SK-N-SH (cell line): ENCODE measurements at regions not wholly inside any gene's neighbourhood (a gene's known extent, or its start where the extent isn't known, plus 50 kb on each side); places are given as distances from the start of the nearest gene placed in this dataset.

Experiments
- CTCF ChIA-PET: fragments of 300-600, 350-600 bp; formaldehyde crosslinking; extraction: SDS; loops from one replicate; lab custom pipeline; 2021; lab: Yijun Ruan, JAX
- POLR2A ChIA-PET: fragments of 350-600 bp; sonication (Branson Sonifier 250); formaldehyde crosslinking; extraction: SDS; loops from one replicate; lab custom pipeline; 2020; ENCODE audit warnings: antibody characterized with exemption, inconsistent platforms; lab: Yijun Ruan, JAX
- DNase-seq: peaks from one replicate; pipeline ENCODE4 v3.0.0; 2012
- H2AFZ ChIP-seq: fragments of 200-600 bp; sonication (generic); 2 replicates; pipeline ENCODE4 v1.8.1; 2016; ENCODE audit warnings: antibody characterized with exemption, mild to moderate bottlenecking, low read depth
- H3F3A ChIP-seq: fragments of 200-600 bp; sonication (generic); replicated peaks from 2 replicates; pipeline ENCODE3; 2016; ENCODE audit warnings: antibody characterized with exemption, mild to moderate bottlenecking; ENCODE audit not compliant: insufficient read depth
- H3K27ac ChIP-seq, 2 experiments: fragments of 200-500 bp in 1 of 2; fragments of 200-600 bp in 1 of 2; sonication (Bioruptor generic) in 1 of 2; sonication (generic), shearing (Covaris generic) in 1 of 2; 2 replicates each; pipeline versions ENCODE4 v1.5.1 to v1.6.1; 2014 to 2016; ENCODE audit warnings: low read depth in 2 of 2, inconsistent platforms in 1 of 2, low read length in 1 of 2, mild to moderate bottlenecking in 1 of 2, mixed read lengths in 1 of 2
- H3K27me3 ChIP-seq: fragments of 200-600 bp; sonication (generic), shearing (Covaris generic); 2 replicates; pipeline ENCODE4 v1.6.1; 2016; ENCODE audit warnings: mixed run types; ENCODE audit not compliant: insufficient read depth
- H3K36me3 ChIP-seq, 2 experiments: fragments of 200-500 bp in 1 of 2; fragments of 200-600 bp in 1 of 2; sonication (Bioruptor generic) in 1 of 2; sonication (generic) in 1 of 2; replicated peaks in 1 of 2; 2 replicates each; pipeline versions ENCODE3 to v1.5.1; 2014 to 2016; ENCODE audit warnings: low read length in 1 of 2, mild to moderate bottlenecking in 1 of 2; ENCODE audit not compliant: insufficient read depth in 2 of 2, control insufficient read depth in 1 of 2
- H3K4me1 ChIP-seq, 2 experiments: fragments of 200-500 bp in 1 of 2; fragments of 200-600 bp in 1 of 2; sonication (Bioruptor generic) in 1 of 2; sonication (generic), shearing (Covaris generic) in 1 of 2; 2 replicates each; pipeline versions ENCODE4 v1.5.1 to v1.6.1; 2014 to 2016; ENCODE audit warnings: low read depth in 1 of 2, low read length in 1 of 2, mixed run types in 1 of 2; ENCODE audit not compliant: insufficient read depth in 2 of 2, control insufficient read depth in 1 of 2
- H3K4me2 ChIP-seq: fragments of 200-600 bp; sonication (generic), shearing (Covaris generic); 2 replicates; pipeline ENCODE4 v1.6.1; 2017; ENCODE audit warnings: mixed run types
- H3K4me3 ChIP-seq, 2 experiments: fragments of 200-500 bp in 1 of 2; fragments of 200-600 bp in 1 of 2; sonication (Bioruptor generic) in 1 of 2; sonication (generic), shearing (Covaris generic) in 1 of 2; 2 replicates each; pipeline versions ENCODE4 v1.5.1 to v1.8.1; 2014 to 2016; ENCODE audit warnings: low read depth in 2 of 2, inconsistent platforms in 1 of 2, low read length in 1 of 2, mild to moderate bottlenecking in 1 of 2, mixed read lengths in 1 of 2, moderate library complexity in 1 of 2
- H3K79me2 ChIP-seq: fragments of 200-600 bp; sonication (generic); 2 replicates; pipeline ENCODE4 v1.8.1; 2017; ENCODE audit warnings: mild to moderate bottlenecking; ENCODE audit not compliant: insufficient read depth
- H3K9ac ChIP-seq: fragments of 200-600 bp; sonication (generic); 2 replicates; pipeline ENCODE4 v1.6.1; 2017; ENCODE audit warnings: mixed run types
- H3K9me2 ChIP-seq: fragments of 200-600 bp; sonication (generic); 2 replicates; pipeline ENCODE4 v1.6.1; 2017; ENCODE audit warnings: mixed run types
- H3K9me3 ChIP-seq: fragments of 200-600 bp; sonication (generic); 2 replicates; pipeline ENCODE4 v1.6.1; 2017; ENCODE audit warnings: mixed run types, mild to moderate bottlenecking, moderate library complexity
- H4K20me1 ChIP-seq: fragments of 200-600 bp; sonication (generic); 2 replicates; pipeline ENCODE4 v1.6.1; 2017; ENCODE audit warnings: mild to moderate bottlenecking, mixed run types; ENCODE audit not compliant: insufficient read depth
- CHD2 ChIP-seq: fragments of 150-350 bp; IDR thresholded peaks from 2 replicates; pipeline ENCODE4 v1.6.1; 2018; ENCODE audit warnings: low read length; ENCODE audit not compliant: partially characterized antibody
- EZH2phosphoT487 ChIP-seq: fragments of 200-600 bp; sonication (generic); IDR thresholded peaks from 2 replicates; pipeline ENCODE4 v1.6.1; 2017; ENCODE audit warnings: low read depth, mixed run types, mild to moderate bottlenecking, antibody characterized with exemption, moderate library complexity, borderline replicate concordance
- FOXM1 ChIP-seq: IDR thresholded peaks from 2 replicates; pipeline ENCODE4 v1.4.0; 2012; ENCODE audit warnings: low read depth, mild to moderate bottlenecking
- IRF3 ChIP-seq: fragments of 150-350 bp; IDR thresholded peaks from 2 replicates; pipeline ENCODE4 v1.6.1; 2016; ENCODE audit warnings: mild to moderate bottlenecking, low read depth, low read length
- JUND ChIP-seq: IDR thresholded peaks from 2 replicates; pipeline ENCODE4 v1.4.0; 2012
- MEF2A ChIP-seq: IDR thresholded peaks from 2 replicates; pipeline ENCODE4 v1.4.0; 2012; ENCODE audit warnings: low read depth, borderline replicate concordance
- MXI1 ChIP-seq: IDR thresholded peaks from 2 replicates; pipeline ENCODE4 v1.6.1; 2012; ENCODE audit warnings: mild to moderate bottlenecking, low read depth, low read length, improper control_type of control experiment
- NFIC ChIP-seq: IDR thresholded peaks from 2 replicates; pipeline ENCODE4 v1.4.0; 2012; ENCODE audit warnings: borderline replicate concordance
- NRF1 ChIP-seq: IDR thresholded peaks from 2 replicates; pipeline ENCODE4 v1.6.1; 2012; ENCODE audit warnings: low read depth, mild to moderate bottlenecking, low read length
- PBX3 ChIP-seq: IDR thresholded peaks from 2 replicates; pipeline ENCODE4; 2012
- POLR2AphosphoS5 ChIP-seq: IDR thresholded peaks from 2 replicates; pipeline ENCODE4 v1.6.1; 2012; ENCODE audit warnings: low read depth, low read length
- RAD21 ChIP-seq: IDR thresholded peaks from 2 replicates; pipeline ENCODE4 v1.6.1; 2012; ENCODE audit warnings: mild to moderate bottlenecking, low read length
- RCOR1 ChIP-seq: fragments of 150-350 bp; IDR thresholded peaks from 2 replicates; pipeline ENCODE4 v1.6.1; 2017; ENCODE audit warnings: antibody characterized with exemption, low read length
- RFX5 ChIP-seq: IDR thresholded peaks from 2 replicates; pipeline ENCODE4 v1.6.1; 2012; ENCODE audit warnings: mild to moderate bottlenecking, improper control_type of control experiment, low read length
- SIN3A ChIP-seq: IDR thresholded peaks from 2 replicates; pipeline ENCODE4 v1.6.1; 2012; ENCODE audit warnings: low read depth, mild to moderate bottlenecking, low read length, moderate library complexity, borderline replicate concordance
- TAF1 ChIP-seq: IDR thresholded peaks from 2 replicates; pipeline ENCODE4 v1.6.1; 2012; ENCODE audit warnings: low read depth, mild to moderate bottlenecking, low read length, moderate library complexity, borderline replicate concordance
- TEAD4 ChIP-seq: IDR thresholded peaks from 2 replicates; pipeline ENCODE4 v1.4.0; 2012; ENCODE audit warnings: mild to moderate bottlenecking, borderline replicate concordance; ENCODE audit not compliant: insufficient read depth
- USF1 ChIP-seq: IDR thresholded peaks from 2 replicates; pipeline ENCODE4 v1.4.0; 2012; ENCODE audit warnings: low read depth, borderline replicate concordance
- WGBS: methylation state at CpG from one replicate; pipeline ENCODE4 v1.1.6; 2017; ENCODE audit warnings: low lambda C conversion rate; 5-methylcytosine and 5-hydroxymethylcytosine counted together

- no peak for DNase-seq
- WGBS: 48% methylated on average over 9 of the region's 9 CpGs
Observed at GRCh38 chr3:13162549-13163320, 89.5 kb upstream of the IQSEC1 start.

GRCh38 chr3:13161771-13162535 lies 88.7 kb upstream of the IQSEC1 start:
- no peaks in the 10 kb centered on the region for H3K79me2 ChIP-seq
- H3K27me3 ChIP-seq: no peaks in the 10 kb centered on the region
- no peaks in the 10 kb centered on the region for H3K9me3 ChIP-seq
- H3K4me1 ChIP-seq: peaks cover 0 to 16% of the 10 kb centered on the region in 2 experiments; a peak in 1 of 4 replicates
- ChIA-PET POLR2A (no interaction called here), CTCF (interaction anchor here (1.0 to 3.6 kb wide), 6 partner anchors 10 to 292 kb away, joined by 3 to 9 read pairs (median 5); no protein-coding TSS in a partner anchor)
- no peak for DNase-seq
- no peaks in the 10 kb centered on the region for H3F3A ChIP-seq
- H3K9me2 ChIP-seq: no peaks in the 10 kb centered on the region
- 67% methylated on average over 12 of the region's 18 CpGs for WGBS
- no peak overlapping the region for H3K4me3 ChIP-seq
- H3K36me3 ChIP-seq: no peaks in the 10 kb centered on the region
- H4K20me1 ChIP-seq: no peaks in the 10 kb centered on the region
- TF ChIP-seq USF1: no peak
- no peak for TF ChIP-seq RFX5
- TF ChIP-seq EZH2phosphoT487: no peak
- no peak for TF ChIP-seq RCOR1
- TF ChIP-seq TEAD4: no peak
- no peak for TF ChIP-seq POLR2AphosphoS5
- TF ChIP-seq CHD2: no peak
- TF ChIP-seq PBX3: no peak
- TF ChIP-seq RAD21: no peak
- no peak for TF ChIP-seq FOXM1
- H3K27ac ChIP-seq: no peak overlapping the region
- H2AFZ ChIP-seq: no peak overlapping the region
- H3K4me2 ChIP-seq: no peak overlapping the region
- H3K9ac ChIP-seq: no peak overlapping the region

More at GRCh38 chr3:13162549-13163320, 89.5 kb upstream of the IQSEC1 start:
- H3K27ac ChIP-seq: no peak overlapping the region
- H3K27me3 ChIP-seq: no peaks in the 10 kb centered on the region
- H3K4me2 ChIP-seq: no peak overlapping the region
- no peak overlapping the region for H3K4me3 ChIP-seq
- H3K9me2 ChIP-seq: no peaks in the 10 kb centered on the region
- peaks cover 0 to 16% of the 10 kb centered on the region in 2 experiments; a peak in 1 of 4 replicates for H3K4me1 ChIP-seq
- TF ChIP-seq MXI1 (no peak), TEAD4 (no peak), MEF2A (no peak), TAF1 (no peak), NFIC (no peak), IRF3 (no peak), SIN3A (no peak), JUND (no peak), NRF1 (no peak)
- H3K36me3 ChIP-seq: no peaks in the 10 kb centered on the region
- no peaks in the 10 kb centered on the region for H3K79me2 ChIP-seq
- ChIA-PET CTCF (interaction anchor here (1.2 to 3.6 kb wide), 3 partner anchors 9 to 289 kb away, joined by 3 to 9 read pairs (median 4); no protein-coding TSS in a partner anchor), POLR2A (no interaction called here)
- no peaks in the 10 kb centered on the region for H3K9me3 ChIP-seq
- no peaks in the 10 kb centered on the region for H4K20me1 ChIP-seq
- H3K9ac ChIP-seq: no peak overlapping the region
- no peak overlapping the region for H2AFZ ChIP-seq
- H3F3A ChIP-seq: no peaks in the 10 kb centered on the region
